ENCODE measurements at regions not wholly inside any gene's neighbourhood (a gene's known extent, or its start where the extent isn't known, plus 50 kb on each side); places are given as distances from the start of the nearest gene placed in this dataset.

DNA sequence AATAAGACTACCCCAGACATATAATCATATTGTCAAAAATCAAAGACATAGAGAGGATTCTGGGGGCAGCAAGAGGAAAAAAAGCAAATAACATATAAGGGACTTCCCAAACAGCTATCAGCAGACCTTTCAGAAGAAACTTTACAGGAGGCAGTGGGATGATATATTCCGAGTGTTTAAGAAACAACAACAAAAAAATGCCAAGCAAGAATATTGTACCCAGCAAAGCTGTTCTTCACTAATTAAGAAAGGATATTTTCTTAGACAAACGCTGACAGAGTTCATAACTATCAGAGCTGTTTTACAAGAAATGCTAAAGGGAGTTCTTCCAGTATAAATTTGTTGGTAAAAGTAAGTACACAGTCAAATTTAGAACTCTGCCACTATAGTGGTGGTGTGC lies 243.3 kb upstream of the AFDN start:
- no peak for DNase-seq

DNA sequence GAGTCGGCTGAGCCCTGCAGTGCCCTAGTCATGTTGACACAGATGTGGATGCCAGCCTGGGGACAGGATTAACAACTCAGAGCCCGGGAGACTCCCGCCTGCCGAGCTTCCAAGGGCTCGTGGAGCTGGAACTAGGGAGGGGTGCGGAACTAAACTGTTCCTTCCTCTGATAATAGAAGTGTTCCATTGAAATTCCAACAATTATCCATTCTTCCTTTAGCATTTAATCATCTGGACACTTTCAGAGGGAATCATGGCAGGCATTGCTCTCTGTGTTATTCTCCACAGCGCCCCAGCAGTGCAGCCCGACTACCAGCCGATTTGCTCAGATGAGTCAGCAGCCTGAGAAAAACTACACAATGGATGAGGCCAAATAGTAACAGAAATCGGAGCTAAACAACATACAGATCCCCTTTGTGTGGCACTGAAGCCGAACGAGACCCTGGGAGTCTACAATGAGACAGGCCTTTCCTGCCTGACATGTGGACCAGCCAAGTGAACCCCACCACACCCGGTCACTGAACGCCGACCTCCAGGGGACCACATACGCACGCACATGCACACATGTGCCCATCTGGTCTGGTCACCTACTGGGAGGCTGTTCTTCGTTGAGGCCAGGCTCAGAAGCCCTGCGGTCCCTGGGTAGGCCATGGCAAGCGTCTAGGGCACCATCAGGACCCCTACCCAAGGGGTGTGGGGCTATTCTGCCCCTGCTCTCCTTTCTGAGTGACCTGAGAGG lies 238.4 kb upstream of the AFDN start:
- DNase-seq, result no peak

DNA sequence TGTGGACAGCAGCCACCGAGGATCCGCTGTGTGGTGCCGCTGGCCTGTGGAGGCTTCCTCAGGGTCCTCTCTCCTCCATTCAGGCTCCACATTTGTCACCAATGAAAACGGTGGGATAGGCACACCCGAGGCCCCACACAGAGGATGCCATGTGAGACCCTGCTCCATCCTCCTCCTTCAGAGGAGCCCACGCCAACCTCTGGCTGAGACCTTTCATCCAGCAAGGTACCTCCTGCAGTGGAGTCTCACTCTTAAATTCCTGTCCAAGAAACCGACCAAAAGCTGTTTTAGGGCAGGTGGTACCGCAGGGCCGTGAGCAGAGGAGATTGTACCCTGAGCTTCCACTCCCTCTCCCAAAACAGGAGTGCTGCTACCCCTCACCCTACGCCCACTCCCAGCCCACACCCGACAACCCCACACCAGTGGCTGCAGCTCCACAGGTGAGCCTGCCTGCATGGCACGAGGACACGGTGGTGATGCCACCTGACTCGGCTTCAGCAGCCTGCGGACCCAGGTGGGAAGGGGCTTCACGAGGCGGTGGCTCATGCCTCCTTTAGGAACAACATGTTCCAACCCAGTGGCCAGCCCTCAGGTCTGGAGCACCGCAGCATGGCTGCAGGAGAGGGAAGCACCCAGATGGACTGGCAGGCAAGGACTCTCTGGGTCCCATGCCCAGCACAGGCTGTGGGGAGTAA lies 237.6 kb upstream of the AFDN start:
- DNase-seq, result no peak

DNA sequence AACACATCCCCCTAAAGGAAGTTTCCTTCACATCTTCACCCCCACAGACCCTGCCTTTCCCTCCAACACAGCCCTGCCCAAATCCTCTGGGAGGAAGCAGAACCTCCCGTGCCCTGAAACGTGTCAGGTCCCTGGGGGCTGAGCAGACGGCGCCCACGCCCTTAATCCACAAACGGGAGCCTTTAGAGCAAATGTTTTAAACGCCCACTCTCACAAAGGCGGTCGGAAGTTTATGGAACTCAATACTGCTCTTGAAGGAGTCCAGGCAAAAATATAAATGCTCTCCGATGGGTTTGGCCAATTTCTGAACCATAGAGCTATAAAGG lies 237.1 kb upstream of the AFDN start:
- DNase-seq, result no peak

DNA sequence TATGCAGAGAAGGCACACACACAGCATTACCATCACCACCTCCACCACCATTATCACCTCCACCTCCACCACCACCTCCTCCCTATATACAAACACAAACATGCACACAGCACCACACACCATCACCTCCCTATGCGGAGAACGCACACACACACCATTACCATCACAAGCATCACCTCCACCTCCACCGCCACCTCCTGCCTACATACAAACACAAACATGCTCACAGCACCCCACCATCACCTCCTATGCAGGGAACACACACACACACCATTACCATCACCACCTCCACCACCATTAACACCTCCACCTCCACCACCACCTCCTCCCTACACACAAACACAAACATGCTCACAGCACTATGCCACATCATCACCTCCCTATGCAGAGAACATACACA lies 236.5 kb upstream of the AFDN start:
- DNase-seq, result no peak
